ENCODE measurements at regions not wholly inside any gene's neighbourhood (a gene's known extent, or its start where the extent isn't known, plus 50 kb on each side); places are given as distances from the start of the nearest gene placed in this dataset.
A peak's percentile ranks its signal among the peaks of the same experiment; 100 is the strongest.

DNA sequence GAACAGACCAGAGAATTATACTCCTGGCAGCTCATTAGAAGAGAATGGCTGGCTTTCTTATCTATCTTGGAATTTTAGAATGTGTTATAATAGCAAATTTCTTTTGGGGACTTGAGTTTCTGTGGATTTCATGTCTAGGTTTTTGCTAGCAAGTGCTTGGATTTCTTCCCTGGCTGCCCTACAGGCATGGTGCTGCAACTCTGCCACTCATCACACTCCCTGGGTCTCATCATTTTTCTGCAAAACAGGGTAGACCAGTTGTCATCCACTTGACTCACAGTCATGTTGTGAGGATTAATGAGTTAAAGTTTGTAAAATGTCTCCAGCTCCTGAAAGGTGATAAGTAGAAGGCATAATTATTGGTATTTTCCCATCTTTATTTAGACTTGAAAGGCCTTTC is 60.7 kb upstream of the LCORL start:
- DNase-seq (ENCODE audit: low read depth, low spot score): no peak

DNA sequence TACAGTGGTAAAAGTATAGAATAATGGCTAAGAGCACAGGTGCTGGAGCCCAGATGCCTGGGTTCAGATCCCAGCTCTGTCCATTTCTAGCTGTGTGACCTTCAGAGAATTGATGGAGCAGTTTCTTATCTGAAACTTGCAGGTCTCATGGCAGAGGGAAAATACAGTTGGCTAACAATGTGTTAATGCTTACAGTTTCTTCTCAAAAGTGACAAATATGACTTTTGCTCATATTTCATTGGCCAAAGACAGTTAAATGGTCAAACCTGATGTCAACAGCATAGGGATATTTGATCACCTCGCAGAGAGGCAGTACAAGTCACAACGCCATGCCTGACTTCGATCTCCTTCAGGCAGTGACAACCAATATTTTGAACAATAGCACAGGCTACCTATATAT is 60.2 kb upstream of the LCORL start:
- in situ Hi-C loops (cut with HindIII; ENCODE audit: low pct_unique_long_range_greater_than_20kb, low sequenced_read_pairs): no loop called here
- no peak for DNase-seq (ENCODE audit: low read depth, low spot score)

More for the DNA sequence above, 60.7 kb upstream of the LCORL start:
- in situ Hi-C loops (cut with HindIII; ENCODE audit: low pct_unique_long_range_greater_than_20kb, low sequenced_read_pairs): no loop called here

GRCh38 chr4:18077808-18078207 is 56.3 kb upstream of the LCORL start:
- no peak for DNase-seq (ENCODE audit: low read depth, low spot score)

DNA sequence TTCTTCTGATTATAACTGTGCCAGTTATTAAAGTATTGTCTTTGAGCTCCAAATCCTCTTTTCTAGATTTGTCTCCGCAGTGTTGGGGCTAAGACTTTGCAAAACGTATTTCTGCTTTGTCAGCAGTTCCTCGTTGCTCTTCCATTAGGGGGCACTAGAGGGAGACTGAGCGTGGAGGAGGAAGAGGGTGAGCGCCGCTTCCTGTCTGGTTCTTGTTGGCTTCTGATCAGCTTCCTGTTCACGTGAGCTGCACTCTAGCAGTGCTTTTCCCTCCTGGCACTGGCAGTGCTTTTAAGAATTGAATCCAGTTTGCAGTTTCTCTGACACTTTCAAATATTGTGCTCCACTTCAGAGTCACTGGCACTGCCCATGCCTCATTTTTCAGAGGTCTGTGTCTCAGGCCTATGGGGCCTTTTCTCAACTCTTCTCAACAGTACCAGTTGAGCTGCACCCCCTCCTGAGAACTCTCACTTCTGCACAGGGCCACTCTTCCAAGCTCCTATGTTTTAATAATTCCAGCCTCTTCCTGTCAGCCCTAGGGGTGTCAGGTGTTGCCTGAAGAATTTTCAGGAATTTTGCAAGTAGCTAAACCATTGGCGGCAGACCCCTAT is 54.4 kb upstream of the LCORL start:
- peak; percentile 56 for DNase-seq (ENCODE audit: low read depth, low spot score)
- in situ Hi-C loops (cut with HindIII; ENCODE audit: low pct_unique_long_range_greater_than_20kb, low sequenced_read_pairs): no loop called here

More at GRCh38 chr4:18077808-18078207, 56.3 kb upstream of the LCORL start:
- in situ Hi-C loops (cut with HindIII; ENCODE audit: low pct_unique_long_range_greater_than_20kb, low sequenced_read_pairs): no loop called here

- in situ Hi-C loops (cut with HindIII; ENCODE audit: low pct_unique_long_range_greater_than_20kb, low sequenced_read_pairs): no loop called here
- no peak for DNase-seq (ENCODE audit: low read depth, low spot score)
These were observed 50.3 kb upstream of the LCORL start for GRCh38 chr4:18071894-18072293.

Small RNAs in the stretch of these regions (small RNA-seq; reads per million reads assigned to genes)
- gene RNA5SP157: 0 reads per million in 2 experiments

All from SK-MEL-5 (cell line).